ENCODE measurements at regions not wholly inside any gene's neighbourhood (a gene's known extent, or its start where the extent isn't known, plus 50 kb on each side); places are given as distances from the start of the nearest gene placed in this dataset.

- H3K27ac ChIP-seq (ENCODE audit: insufficient read depth in 1 of 2, low read depth in 1 of 2, low read length in 2 of 2, poor library complexity in 1 of 2, severe bottlenecking in 2 of 2) = no peak overlapping the region
- H3K4me1 ChIP-seq (ENCODE audit: control extremely low read depth in 1 of 4, control insufficient read depth in 4 of 4, insufficient read depth in 4 of 4, low read length in 3 of 4) = peaks cover 0 to 4% (median 0%) of the 10 kb centered on the region in 4 experiments
- no peaks in the 10 kb centered on the region for H3K9me3 ChIP-seq (ENCODE audit: control extremely low read depth in 1 of 5, control insufficient read depth in 4 of 5, insufficient read depth in 2 of 5, low read depth in 1 of 5, low read length in 4 of 5)
- no peaks in the 10 kb centered on the region for H3K36me3 ChIP-seq (ENCODE audit: control insufficient read depth in 4 of 4, insufficient read depth in 4 of 4, low read length in 3 of 4)
- CTCF ChIA-PET = interaction anchor here (1.4 kb wide), 1 partner anchor 354 kb away, joined by 4 read pairs; no protein-coding TSS in a partner anchor
- H3K27me3 ChIP-seq (replicated peaks in 2 of 5; ENCODE audit: control insufficient read depth in 4 of 5, insufficient read depth in 5 of 5, low read length in 4 of 5) = no peaks in the 10 kb centered on the region
- H3K4me3 ChIP-seq (ENCODE audit: control insufficient read depth in 1 of 7, extremely low read depth in 1 of 7, insufficient read depth in 4 of 7, low read depth in 2 of 7, low read length in 6 of 7) = no peak overlapping the region
- POLR2A ChIA-PET = no interaction called here
- no CpG with 5 or more reads among the region's 2 CpGs for WGBS (ENCODE audit: insufficient coverage)
- peak; percentile 34 to 52 (median 52) for DNase-seq
Measured at GRCh38 chr7:118104812-118105441, 79.0 kb upstream of the LSM8 start.

- CTCF ChIA-PET = interaction anchor here (1.8 kb wide), 1 partner anchor 8 kb away, joined by 5 read pairs; no protein-coding TSS in a partner anchor
Measured at GRCh38 chr7:118109607-118110006, 74.4 kb upstream of the LSM8 start.

DNA sequence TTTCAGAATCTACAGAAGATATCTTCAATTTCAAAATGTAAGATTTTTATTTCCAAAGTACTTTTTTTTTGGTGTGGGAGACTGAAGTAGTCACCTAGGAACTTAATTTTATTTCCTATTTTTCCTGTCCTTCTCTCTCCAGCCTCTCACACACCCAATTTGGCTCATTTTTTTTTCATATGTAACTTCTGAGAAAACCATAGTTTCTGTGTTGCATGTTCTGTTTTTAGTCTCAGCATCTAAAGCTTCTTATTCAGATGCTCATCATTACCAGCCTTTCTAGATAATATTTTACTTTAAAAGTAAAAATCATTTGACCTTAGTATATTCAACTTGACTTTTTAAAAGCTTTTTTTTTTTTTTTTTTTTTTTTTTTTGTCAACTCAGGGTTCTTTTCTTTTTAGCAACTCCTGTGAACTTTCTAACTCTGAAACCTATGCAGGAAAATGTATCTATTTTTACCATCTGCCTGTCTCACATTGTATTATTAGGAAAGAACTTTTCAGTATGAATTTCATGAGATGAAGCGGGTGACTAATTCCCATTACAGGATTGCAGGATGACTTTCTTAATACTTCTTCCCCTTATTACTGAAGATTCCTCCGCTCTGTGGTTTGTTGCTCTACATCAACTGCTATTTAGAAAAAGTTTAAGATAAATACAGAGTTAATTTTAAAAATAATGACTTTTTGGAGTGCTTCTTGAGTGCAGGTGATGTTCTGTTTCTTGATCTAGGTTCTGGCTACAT is 73.6 kb upstream of the LSM8 start:
- CTCF ChIA-PET = no interaction called here
- no peak for DNase-seq
- H3K27me3 ChIP-seq (replicated peaks in 2 of 5; ENCODE audit: control insufficient read depth in 4 of 5, insufficient read depth in 5 of 5, low read length in 4 of 5) = no peaks in the 10 kb centered on the region
- H3K36me3 ChIP-seq (ENCODE audit: control insufficient read depth in 4 of 4, insufficient read depth in 4 of 4, low read length in 3 of 4) = no peaks in the 10 kb centered on the region
- POLR2A ChIA-PET = no interaction called here
- H3K27ac ChIP-seq (ENCODE audit: insufficient read depth in 1 of 2, low read depth in 1 of 2, low read length in 2 of 2, poor library complexity in 1 of 2, severe bottlenecking in 2 of 2) = no peak overlapping the region
- peaks cover 0 to 10% (median 4%) of the 10 kb centered on the region in 5 experiments for H3K9me3 ChIP-seq (ENCODE audit: control extremely low read depth in 1 of 5, control insufficient read depth in 4 of 5, insufficient read depth in 2 of 5, low read depth in 1 of 5, low read length in 4 of 5)
- no CpG with 5 or more reads among the region's 2 CpGs for WGBS (ENCODE audit: insufficient coverage)
- H3K4me3 ChIP-seq (ENCODE audit: control insufficient read depth in 1 of 7, extremely low read depth in 1 of 7, insufficient read depth in 4 of 7, low read depth in 2 of 7, low read length in 6 of 7) = no peak overlapping the region
- H3K4me1 ChIP-seq (ENCODE audit: control extremely low read depth in 1 of 4, control insufficient read depth in 4 of 4, insufficient read depth in 4 of 4, low read length in 3 of 4) = peaks cover 0 to 4% (median 0%) of the 10 kb centered on the region in 4 experiments

More at GRCh38 chr7:118109607-118110006, 74.4 kb upstream of the LSM8 start:
- Histone ChIP-seq H3K27me3 (replicated peaks in 2 of 5; ENCODE audit: control insufficient read depth in 4 of 5, insufficient read depth in 5 of 5, low read length in 4 of 5) (no peaks in the 10 kb centered on the region), H3K27ac (ENCODE audit: insufficient read depth in 1 of 2, low read depth in 1 of 2, low read length in 2 of 2, poor library complexity in 1 of 2, severe bottlenecking in 2 of 2) (no peak overlapping the region), H3K36me3 (ENCODE audit: control insufficient read depth in 4 of 4, insufficient read depth in 4 of 4, low read length in 3 of 4) (no peaks in the 10 kb centered on the region), H3K4me1 (ENCODE audit: control extremely low read depth in 1 of 4, control insufficient read depth in 4 of 4, insufficient read depth in 4 of 4, low read length in 3 of 4) (peaks cover 0 to 4% (median 0%) of the 10 kb centered on the region in 4 experiments), H3K4me3 (ENCODE audit: control insufficient read depth in 1 of 7, extremely low read depth in 1 of 7, insufficient read depth in 4 of 7, low read depth in 2 of 7, low read length in 6 of 7) (no peak overlapping the region), H3K9me3 (ENCODE audit: control extremely low read depth in 1 of 5, control insufficient read depth in 4 of 5, insufficient read depth in 2 of 5, low read depth in 1 of 5, low read length in 4 of 5) (peaks cover 0 to 6% (median 4%) of the 10 kb centered on the region in 5 experiments)
- no peak for DNase-seq
- WGBS (ENCODE audit: insufficient coverage) = 100% methylated on average over 2 of the region's 2 CpGs
- POLR2A ChIA-PET = no interaction called here

DNA sequence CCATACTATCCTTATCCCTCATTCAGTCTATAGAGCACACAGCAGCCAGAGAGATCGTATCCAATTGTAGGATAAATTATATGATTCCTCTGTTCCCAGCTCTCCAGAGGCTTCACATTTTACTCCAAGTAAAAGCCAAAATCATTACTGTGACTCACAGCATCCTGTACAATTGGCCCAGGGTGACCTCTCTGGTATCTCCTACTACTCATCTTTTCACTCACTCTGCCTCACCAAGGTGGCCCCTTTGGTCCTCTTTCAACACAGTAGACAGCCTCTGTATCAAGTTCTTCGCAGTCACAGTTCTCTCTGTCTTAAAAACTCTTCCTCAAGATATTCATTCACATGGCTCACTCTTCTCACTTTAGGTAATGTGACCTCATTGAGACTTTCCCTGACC is 72.6 kb upstream of the LSM8 start:
- Histone ChIP-seq H3K36me3 (ENCODE audit: control insufficient read depth in 4 of 4, insufficient read depth in 4 of 4, low read length in 3 of 4) (no peaks in the 10 kb centered on the region), H3K4me1 (ENCODE audit: control extremely low read depth in 1 of 4, control insufficient read depth in 4 of 4, insufficient read depth in 4 of 4, low read length in 3 of 4) (peaks cover 0 to 4% (median 0%) of the 10 kb centered on the region in 4 experiments), H3K27ac (ENCODE audit: insufficient read depth in 1 of 2, low read depth in 1 of 2, low read length in 2 of 2, poor library complexity in 1 of 2, severe bottlenecking in 2 of 2) (no peak overlapping the region), H3K27me3 (replicated peaks in 2 of 5; ENCODE audit: control insufficient read depth in 4 of 5, insufficient read depth in 5 of 5, low read length in 4 of 5) (no peaks in the 10 kb centered on the region), H3K4me3 (ENCODE audit: control insufficient read depth in 1 of 7, extremely low read depth in 1 of 7, insufficient read depth in 4 of 7, low read depth in 2 of 7, low read length in 6 of 7) (no peak overlapping the region), H3K9me3 (ENCODE audit: control extremely low read depth in 1 of 5, control insufficient read depth in 4 of 5, insufficient read depth in 2 of 5, low read depth in 1 of 5, low read length in 4 of 5) (peaks cover 0 to 10% (median 4%) of the 10 kb centered on the region in 5 experiments)
- ChIA-PET CTCF (no interaction called here), POLR2A (no interaction called here)
- DNase-seq = no peak
- WGBS (ENCODE audit: insufficient coverage) = 100% methylated on average over 2 of the region's 2 CpGs

GRCh38 chr7:118114175-118114574 is 69.8 kb upstream of the LSM8 start:
- POLR2A ChIA-PET = no interaction called here
- H3K36me3 ChIP-seq (ENCODE audit: control insufficient read depth in 4 of 4, insufficient read depth in 4 of 4, low read length in 3 of 4) = no peaks in the 10 kb centered on the region

GRCh38 chr7:118129041-118129795 is 54.7 kb upstream of the LSM8 start:
- Histone ChIP-seq H3K4me1 (ENCODE audit: control extremely low read depth in 1 of 4, control insufficient read depth in 4 of 4, insufficient read depth in 4 of 4, low read length in 3 of 4) (peaks cover 0 to 21% (median 10%) of the 10 kb centered on the region in 4 experiments), H3K27me3 (replicated peaks in 2 of 5; ENCODE audit: control insufficient read depth in 4 of 5, insufficient read depth in 5 of 5, low read length in 4 of 5) (no peaks in the 10 kb centered on the region), H3K9me3 (ENCODE audit: control extremely low read depth in 1 of 5, control insufficient read depth in 4 of 5, insufficient read depth in 2 of 5, low read depth in 1 of 5, low read length in 4 of 5) (peaks cover 0 to 3% (median 2%) of the 10 kb centered on the region in 5 experiments), H3K27ac (ENCODE audit: insufficient read depth in 1 of 2, low read depth in 1 of 2, low read length in 2 of 2, poor library complexity in 1 of 2, severe bottlenecking in 2 of 2) (no peak overlapping the region), H3K4me3 (ENCODE audit: control insufficient read depth in 1 of 7, extremely low read depth in 1 of 7, insufficient read depth in 4 of 7, low read depth in 2 of 7, low read length in 6 of 7) (no peak overlapping the region), H3K36me3 (ENCODE audit: control insufficient read depth in 4 of 4, insufficient read depth in 4 of 4, low read length in 3 of 4) (no peaks in the 10 kb centered on the region)
- DNase-seq = peak; percentile 38 to 93 (median 82)
- CTCF ChIA-PET = no interaction called here
- WGBS (ENCODE audit: insufficient coverage) = 0% methylated on average over 2 of the region's 3 CpGs
- POLR2A ChIA-PET = interaction anchor here (0.6 kb wide), 1 partner anchor 1790 kb away, joined by 3 read pairs; no protein-coding TSS in a partner anchor

More at GRCh38 chr7:118114175-118114574, 69.8 kb upstream of the LSM8 start:
- Histone ChIP-seq H3K9me3 (ENCODE audit: control extremely low read depth in 1 of 5, control insufficient read depth in 4 of 5, insufficient read depth in 2 of 5, low read depth in 1 of 5, low read length in 4 of 5) (peaks cover 0 to 17% (median 8%) of the 10 kb centered on the region in 5 experiments), H3K4me3 (ENCODE audit: control insufficient read depth in 1 of 7, extremely low read depth in 1 of 7, insufficient read depth in 4 of 7, low read depth in 2 of 7, low read length in 6 of 7) (no peak overlapping the region), H3K27ac (ENCODE audit: insufficient read depth in 1 of 2, low read depth in 1 of 2, low read length in 2 of 2, poor library complexity in 1 of 2, severe bottlenecking in 2 of 2) (no peak overlapping the region), H3K27me3 (replicated peaks in 2 of 5; ENCODE audit: control insufficient read depth in 4 of 5, insufficient read depth in 5 of 5, low read length in 4 of 5) (no peaks in the 10 kb centered on the region), H3K4me1 (ENCODE audit: control extremely low read depth in 1 of 4, control insufficient read depth in 4 of 4, insufficient read depth in 4 of 4, low read length in 3 of 4) (peaks cover 0 to 2% (median 0%) of the 10 kb centered on the region in 4 experiments)
- CTCF ChIA-PET = no interaction called here
- DNase-seq = no peak
- WGBS (ENCODE audit: insufficient coverage) = 98% methylated on average over 8 of the region's 10 CpGs

All from common myeloid progenitor, CD34-positive (primary cell).